HepG2 (cell line): ENCODE measurements at regions not wholly inside any gene's neighbourhood (a gene's known extent, or its start where the extent isn't known, plus 50 kb on each side); places are given as distances from the start of the nearest gene placed in this dataset.

Experiments used
- ATAC-seq: fragments of 200-7000 bp; cut with Tn5 transposase; 3 replicates; pipeline ENCODE4 v1.9.1; 2020; ENCODE audit warnings: mild to moderate bottlenecking, moderate library complexity
- BruUV-seq: library from RNA; stranded (reverse); fragments of 400-500 nt; replicated peaks from 2 replicates; lab custom pipeline; 2021; lab: Mats Ljungman, UMichigan
- CTCF ChIA-PET: fragments of 300-600 bp; formaldehyde crosslinking; extraction: SDS; loops from one replicate; lab custom pipeline; 2021; ENCODE audit warnings: low total read pairs, inconsistent platforms, low intra/inter-chr PET ratio; lab: Yijun Ruan, JAX
- POLR2A ChIA-PET: fragments of 350-600 bp; sonication (Branson Sonifier 250); formaldehyde crosslinking; loops from one replicate; lab custom pipeline; 2020; ENCODE audit warnings: antibody characterized with exemption, inconsistent platforms; lab: Yijun Ruan, JAX
- DNase-seq: peaks from one replicate; pipeline ENCODE4 v3.0.0-alpha.2; 2015; ENCODE audit warnings: low spot score
- FAIRE-seq: peaks from 3 replicates; lab custom pipeline; 2011; peaks lifted over from hg19 to GRCh38; lab: Jason Lieb, UNC
- H2AFZ ChIP-seq: one replicate; pipeline ENCODE4 v1.6.1; 2011; ENCODE audit warnings: low read length, inconsistent platforms
- H3K27ac ChIP-seq: fragments of 300-600 bp; 3 replicates; pipeline ENCODE4 v1.8.0; 2011; ENCODE audit warnings: mixed run types, mild to moderate bottlenecking, mixed read lengths, low read length, inconsistent platforms; ENCODE audit not compliant: insufficient read depth; ENCODE audit errors: extremely low read length
- H3K27me3 ChIP-seq, 2 experiments: fragments of 200-600 bp in 1 of 2; 2 replicates in 1 of 2; 3 replicates in 1 of 2; pipeline versions ENCODE4 v1.6.0 to v1.8.0; 2011; ENCODE audit warnings: low read length in 2 of 2, mild to moderate bottlenecking in 2 of 2, moderate library complexity in 2 of 2, inconsistent platforms in 1 of 2; ENCODE audit not compliant: insufficient read depth in 2 of 2, control insufficient read depth in 1 of 2
- H3K36me3 ChIP-seq, 2 experiments: fragments of 200-600 bp in 1 of 2; replicated peaks in 1 of 2; 2 replicates in 1 of 2; 3 replicates in 1 of 2; pipeline versions ENCODE4 v1.5.1 to v1.8.0; 2011; ENCODE audit warnings: low read length in 2 of 2, inconsistent platforms in 1 of 2; ENCODE audit not compliant: insufficient read depth in 2 of 2, control insufficient read depth in 1 of 2
- H3K4me1 ChIP-seq: 2 replicates; pipeline ENCODE4 v1.5.1; 2012; ENCODE audit warnings: low read length, inconsistent platforms; ENCODE audit not compliant: insufficient read depth
- H3K4me2 ChIP-seq: 2 replicates; pipeline ENCODE4 v1.6.0; 2011; ENCODE audit warnings: low read depth, low read length, inconsistent platforms
- H3K4me3 ChIP-seq, 3 experiments: fragments of 200-600 bp in 1 of 3; sonication (generic), shearing (Covaris generic) in 1 of 3; replicated peaks in 1 of 3; 2 replicates each; pipeline ENCODE4 v1.5.1; 2011 to 2016; ENCODE audit warnings: low read length in 3 of 3, inconsistent platforms in 2 of 3, low read depth in 2 of 3, mild to moderate bottlenecking in 2 of 3, control low read depth in 1 of 3, mixed read lengths in 1 of 3; ENCODE audit not compliant: insufficient read depth in 1 of 3
- H3K79me2 ChIP-seq: one replicate; pipeline ENCODE4 v1.6.1; 2011; ENCODE audit warnings: low read length, inconsistent platforms; ENCODE audit not compliant: insufficient read depth
- H3K9ac ChIP-seq: 2 replicates; pipeline ENCODE4 v1.6.0; 2011; ENCODE audit warnings: mild to moderate bottlenecking, low read depth, low read length, inconsistent platforms; ENCODE audit not compliant: insufficient read depth
- H3K9me3 ChIP-seq: 2 replicates; pipeline ENCODE4 v1.5.1; 2012; ENCODE audit warnings: mild to moderate bottlenecking, low read length
- H4K20me1 ChIP-seq: 2 replicates; pipeline ENCODE4 v1.6.0; 2011; ENCODE audit warnings: inconsistent platforms, mild to moderate bottlenecking, low read length, moderate library complexity; ENCODE audit not compliant: insufficient read depth
- MAFF ChIP-seq: IDR thresholded peaks from 2 replicates; pipeline ENCODE4 v1.6.1; 2011; ENCODE audit warnings: low read depth, low read length, improper control_type of control experiment
- MAFK ChIP-seq, 2 experiments: IDR thresholded peaks in 1 of 2; conservative IDR thresholded peaks in 1 of 2; 2 replicates each; pipeline ENCODE4 v1.6.1; 2011; ENCODE audit warnings: improper control_type of control experiment in 2 of 2, low read length in 2 of 2
- NFE2 ChIP-seq: sonication (generic); formaldehyde crosslinking; IDR thresholded peaks from 2 replicates; pipeline ENCODE4 v1.4.0; 2020; ENCODE audit warnings: missing genetic modification reagents
- TEAD3 ChIP-seq: optimal IDR thresholded peaks from 2 replicates; pipeline ENCODE3; 2016; ENCODE audit warnings: borderline replicate concordance
- ZSCAN22 ChIP-seq: sonication (generic); formaldehyde crosslinking; IDR thresholded peaks from 2 replicates; pipeline ENCODE4 v1.4.0; 2020; ENCODE audit warnings: mild to moderate bottlenecking, missing genetic modification reagents
- WGBS: methylation state at CpG from one replicate; pipeline ENCODE4 v1.1.6; 2017; ENCODE audit warnings: low lambda C conversion rate; 5-methylcytosine and 5-hydroxymethylcytosine counted together
- in situ Hi-C: cut with HindIII; loops from 2 replicates; pipeline ENCODE4 v1.10.0; 2017; ENCODE audit warnings: low pct_unique_long_range_greater_than_20kb; ENCODE audit not compliant: extremely low pct_ligation_motif_present
- intact Hi-C: fragments of 100-400 bp; cut with micrococcal nuclease; formaldehyde crosslinking; loops from one replicate; pipeline ENCODE4 v1.10.0; 2022; ENCODE audit not compliant: unreplicated experiment
- TF ChIP-seq, protein P1 (sequence below): sonication (generic); formaldehyde crosslinking; IDR thresholded peaks from 2 replicates; pipeline ENCODE4 v1.5.1; 2020; ENCODE audit warnings: missing genetic modification reagents, mild to moderate bottlenecking, borderline replicate concordance
- TF ChIP-seq, protein P2 (sequence below): sonication (generic); formaldehyde crosslinking; IDR thresholded peaks from 2 replicates; pipeline ENCODE4 v1.4.0; 2020; ENCODE audit warnings: mild to moderate bottlenecking, missing genetic modification reagents
- TF ChIP-seq, protein P3 (sequence below): sonication (generic); formaldehyde crosslinking; IDR thresholded peaks from 2 replicates; pipeline ENCODE4 v1.8.1; 2023; ENCODE audit warnings: missing genetic modification reagents, mild to moderate bottlenecking, borderline replicate concordance

DNA sequence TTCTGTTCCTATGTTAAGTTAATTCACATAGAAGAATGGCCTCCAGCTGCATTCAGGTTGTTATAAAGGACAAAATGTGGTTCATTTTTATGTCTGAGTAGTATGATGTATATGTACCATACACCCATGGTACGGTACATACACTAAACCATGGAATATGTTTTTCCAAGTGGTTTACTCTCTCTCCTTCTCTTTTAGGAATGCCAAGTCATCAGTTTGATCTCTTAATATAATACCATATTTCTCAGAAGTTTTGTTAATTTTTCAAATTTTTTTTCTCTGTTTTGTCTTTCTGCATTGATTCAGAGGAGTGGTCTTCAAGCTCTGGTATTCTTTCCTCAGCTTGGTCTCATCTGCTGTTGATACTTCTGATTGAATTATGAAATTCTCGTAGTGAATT lies 230.9 kb downstream of the DSEL start:
- H3K4me2 ChIP-seq, result no peak overlapping the region
- in situ Hi-C loops (no loop called here), intact Hi-C loops (no loop called here)
- CTCF ChIA-PET, result no interaction called here
- no peaks in the 10 kb centered on the region for H3K9me3 ChIP-seq
- H3K27ac ChIP-seq, result no peak overlapping the region
- no peak for FAIRE-seq
- no peak overlapping the region for H3K9ac ChIP-seq
- TF ChIP-seq, protein P1, sequence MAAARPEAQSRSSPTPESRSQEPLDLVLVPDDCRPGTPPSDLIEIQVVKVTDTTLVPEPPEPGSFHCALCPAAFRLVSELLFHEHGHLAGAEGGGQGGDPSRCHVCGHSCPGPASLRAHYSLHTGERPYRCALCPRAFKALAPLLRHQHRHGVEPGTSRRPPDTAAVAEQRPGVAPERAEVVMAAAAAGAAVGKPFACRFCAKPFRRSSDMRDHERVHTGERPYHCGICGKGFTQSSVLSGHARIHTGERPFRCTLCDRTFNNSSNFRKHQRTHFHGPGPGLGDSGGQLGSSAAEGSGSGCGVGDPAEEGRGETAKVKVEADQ (CRISPR knock-in tag), result no peak
- TF ChIP-seq NFE2 (CRISPR knock-in tag), result no peak
- TF ChIP-seq, protein P2, sequence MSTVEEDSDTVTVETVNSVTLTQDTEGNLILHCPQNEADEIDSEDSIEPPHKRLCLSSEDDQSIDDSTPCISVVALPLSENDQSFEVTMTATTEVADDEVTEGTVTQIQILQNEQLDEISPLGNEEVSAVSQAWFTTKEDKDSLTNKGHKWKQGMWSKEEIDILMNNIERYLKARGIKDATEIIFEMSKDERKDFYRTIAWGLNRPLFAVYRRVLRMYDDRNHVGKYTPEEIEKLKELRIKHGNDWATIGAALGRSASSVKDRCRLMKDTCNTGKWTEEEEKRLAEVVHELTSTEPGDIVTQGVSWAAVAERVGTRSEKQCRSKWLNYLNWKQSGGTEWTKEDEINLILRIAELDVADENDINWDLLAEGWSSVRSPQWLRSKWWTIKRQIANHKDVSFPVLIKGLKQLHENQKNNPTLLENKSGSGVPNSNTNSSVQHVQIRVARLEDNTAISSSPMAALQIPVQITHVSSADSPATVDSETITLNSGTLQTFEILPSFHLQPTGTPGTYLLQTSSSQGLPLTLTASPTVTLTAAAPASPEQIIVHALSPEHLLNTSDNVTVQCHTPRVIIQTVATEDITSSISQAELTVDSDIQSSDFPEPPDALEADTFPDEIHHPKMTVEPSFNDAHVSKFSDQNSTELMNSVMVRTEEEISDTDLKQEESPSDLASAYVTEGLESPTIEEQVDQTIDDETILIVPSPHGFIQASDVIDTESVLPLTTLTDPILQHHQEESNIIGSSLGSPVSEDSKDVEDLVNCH, result no peak
- TF ChIP-seq, protein P3, sequence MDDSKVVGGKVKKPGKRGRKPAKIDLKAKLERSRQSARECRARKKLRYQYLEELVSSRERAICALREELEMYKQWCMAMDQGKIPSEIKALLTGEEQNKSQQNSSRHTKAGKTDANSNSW, result no peak
- TF ChIP-seq MAFK (conservative IDR thresholded peaks at IDR 0.05 in 1 of 2, IDR thresholded peaks at IDR 0.05 in 1 of 2; ENCODE audit: low read length in 2 of 2), result peak; percentile 23 to 72; a peak in 2 of 4 replicates
- no peak for TF ChIP-seq TEAD3 (CRISPR knock-in tag)
- TF ChIP-seq ZSCAN22, result no peak
- peak; percentile 60 for TF ChIP-seq MAFF
- H3K36me3 ChIP-seq, result no peaks in the 10 kb centered on the region
- no TSS peak for BruUV-seq
- H3K4me1 ChIP-seq, result no peaks in the 10 kb centered on the region
- DNase-seq, result no peak
- WGBS, result 2% methylated on average over 2 of the region's 2 CpGs
- no peaks in the 10 kb centered on the region for H4K20me1 ChIP-seq
- H3K27me3 ChIP-seq, result no peaks in the 10 kb centered on the region; a peak in 1 of 5 replicates
- H3K79me2 ChIP-seq, result no peaks in the 10 kb centered on the region
- H2AFZ ChIP-seq, result no peak overlapping the region
- POLR2A ChIA-PET, result no interaction called here
- no peak for ATAC-seq
- H3K4me3 ChIP-seq, result no peak overlapping the region
